Epithelial cell of esophagus (primary cell): ENCODE measurements at regions not wholly inside any gene's neighbourhood (a gene's known extent, or its start where the extent isn't known, plus 50 kb on each side); places are given as distances from the start of the nearest gene placed in this dataset.

Experiments
- DNase-seq: peaks from one replicate; pipeline ENCODE4 v3.0.0; 2010; ENCODE audit warnings: low read depth
- H3K4me3 ChIP-seq: 2 replicates; pipeline ENCODE4 v1.5.1; 2011; ENCODE audit warnings: mild to moderate bottlenecking, low read length, control low read depth
- CTCF ChIP-seq: IDR thresholded peaks from 2 replicates; pipeline ENCODE4 v1.5.1; 2011; ENCODE audit warnings: low read depth, mild to moderate bottlenecking, low read length, control low read depth, inconsistent platforms; ENCODE audit not compliant: insufficient read depth; ENCODE audit errors: missing control alignments

GRCh38 chr10:85148693-85149640 is 820.6 kb downstream of the CCSER2 start:
- H3K4me3 ChIP-seq: no peak overlapping the region
- TF ChIP-seq CTCF: no peak

GRCh38 chr10:85149766-85150165 is 821.4 kb downstream of the CCSER2 start:
- TF ChIP-seq CTCF: no peak
- peak; percentile 2 for DNase-seq
- no peak overlapping the region for H3K4me3 ChIP-seq

More at GRCh38 chr10:85148693-85149640, 820.6 kb downstream of the CCSER2 start:
- DNase-seq: no peak

GRCh38 chr10:85151506-85151905 is 823.1 kb downstream of the CCSER2 start:
- no peak for DNase-seq
- no peak overlapping the region for H3K4me3 ChIP-seq
- TF ChIP-seq CTCF: no peak

- DNase-seq: no peak
- no peak overlapping the region for H3K4me3 ChIP-seq
- no peak for TF ChIP-seq CTCF
These were observed 824.1 kb downstream of the CCSER2 start for GRCh38 chr10:85152496-85152895.

- no peak for DNase-seq
- H3K4me3 ChIP-seq: no peak overlapping the region
- no peak for TF ChIP-seq CTCF
These were observed 824.5 kb downstream of the CCSER2 start for GRCh38 chr10:85152911-85153310.

- no peak overlapping the region for H3K4me3 ChIP-seq
- no peak for TF ChIP-seq CTCF
- DNase-seq: no peak
These were observed 828.8 kb downstream of the CCSER2 start for GRCh38 chr10:85157206-85157605.
